GM13976 (cell line): ENCODE measurements at regions not wholly inside any gene's neighbourhood (a gene's known extent, or its start where the extent isn't known, plus 50 kb on each side); places are given as distances from the start of the nearest gene placed in this dataset.

Experiments
- DNase-seq: peaks from one replicate; pipeline ENCODE4 v3.0.0; 2012; ENCODE audit warnings: low spot score
- in situ Hi-C: fragments of 300-500 bp; cut with MboI; formaldehyde crosslinking; loops from one replicate; pipeline ENCODE4 v1.12.0; 2022; ENCODE audit warnings: low sequenced_read_pairs, mixed read lengths, inconsistent platforms; ENCODE audit not compliant: unreplicated experiment
- TF ChIP-seq, protein P1 (sequence below): IDR thresholded peaks from 2 replicates; pipeline ENCODE4 v1.5.1; 2012; ENCODE audit warnings: borderline replicate concordance, mild to moderate bottlenecking; ENCODE audit not compliant: insufficient read depth; ENCODE audit errors: extremely low read depth, missing control alignments, control extremely low read depth

DNA sequence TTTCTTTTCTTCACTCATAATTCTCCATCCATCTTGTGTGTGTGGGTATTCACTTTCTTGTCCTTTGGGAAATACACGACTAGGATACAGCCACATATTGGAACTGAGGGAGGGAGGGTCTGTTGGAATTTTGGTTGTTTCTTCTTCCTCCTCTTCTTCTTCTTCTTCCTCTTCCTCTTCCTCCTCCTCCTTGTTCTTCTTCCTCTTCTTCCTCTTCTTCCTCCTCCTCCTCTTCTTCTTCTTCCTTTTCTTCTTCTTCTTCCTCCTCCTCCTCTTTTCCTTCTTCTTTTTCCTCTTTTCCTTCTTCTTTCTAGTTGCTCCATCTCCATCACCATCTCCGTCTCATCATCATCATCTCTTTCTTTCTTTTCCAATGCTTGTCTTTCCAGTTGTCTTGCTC, 1307.3 kb upstream of the ZEB2 start:
- DNase-seq: no peak
- in situ Hi-C loops: no loop called here
- TF ChIP-seq, protein P1, sequence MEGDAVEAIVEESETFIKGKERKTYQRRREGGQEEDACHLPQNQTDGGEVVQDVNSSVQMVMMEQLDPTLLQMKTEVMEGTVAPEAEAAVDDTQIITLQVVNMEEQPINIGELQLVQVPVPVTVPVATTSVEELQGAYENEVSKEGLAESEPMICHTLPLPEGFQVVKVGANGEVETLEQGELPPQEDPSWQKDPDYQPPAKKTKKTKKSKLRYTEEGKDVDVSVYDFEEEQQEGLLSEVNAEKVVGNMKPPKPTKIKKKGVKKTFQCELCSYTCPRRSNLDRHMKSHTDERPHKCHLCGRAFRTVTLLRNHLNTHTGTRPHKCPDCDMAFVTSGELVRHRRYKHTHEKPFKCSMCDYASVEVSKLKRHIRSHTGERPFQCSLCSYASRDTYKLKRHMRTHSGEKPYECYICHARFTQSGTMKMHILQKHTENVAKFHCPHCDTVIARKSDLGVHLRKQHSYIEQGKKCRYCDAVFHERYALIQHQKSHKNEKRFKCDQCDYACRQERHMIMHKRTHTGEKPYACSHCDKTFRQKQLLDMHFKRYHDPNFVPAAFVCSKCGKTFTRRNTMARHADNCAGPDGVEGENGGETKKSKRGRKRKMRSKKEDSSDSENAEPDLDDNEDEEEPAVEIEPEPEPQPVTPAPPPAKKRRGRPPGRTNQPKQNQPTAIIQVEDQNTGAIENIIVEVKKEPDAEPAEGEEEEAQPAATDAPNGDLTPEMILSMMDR: no peak

DNA sequence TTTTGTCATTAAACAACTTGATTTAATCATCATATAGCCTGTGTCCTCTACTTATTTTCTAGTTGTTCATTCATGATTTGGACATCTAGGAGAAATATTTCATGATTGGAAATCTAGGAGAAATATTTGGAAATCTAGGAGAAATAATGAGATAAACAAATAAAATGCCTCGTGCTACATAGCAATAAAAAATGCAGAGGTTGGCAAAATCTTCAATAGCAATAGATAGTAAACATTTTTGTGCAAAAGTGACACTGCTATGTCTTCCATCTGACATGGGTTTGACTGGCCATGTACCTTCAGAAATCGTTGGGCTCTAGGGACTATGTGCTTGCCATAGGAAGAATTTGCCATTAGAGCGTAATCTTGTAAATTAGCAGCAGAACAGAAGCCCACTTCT, 1304.5 kb upstream of the ZEB2 start:
- in situ Hi-C loops: no loop called here
- no peak for DNase-seq
- TF ChIP-seq, protein P1: no peak

DNA sequence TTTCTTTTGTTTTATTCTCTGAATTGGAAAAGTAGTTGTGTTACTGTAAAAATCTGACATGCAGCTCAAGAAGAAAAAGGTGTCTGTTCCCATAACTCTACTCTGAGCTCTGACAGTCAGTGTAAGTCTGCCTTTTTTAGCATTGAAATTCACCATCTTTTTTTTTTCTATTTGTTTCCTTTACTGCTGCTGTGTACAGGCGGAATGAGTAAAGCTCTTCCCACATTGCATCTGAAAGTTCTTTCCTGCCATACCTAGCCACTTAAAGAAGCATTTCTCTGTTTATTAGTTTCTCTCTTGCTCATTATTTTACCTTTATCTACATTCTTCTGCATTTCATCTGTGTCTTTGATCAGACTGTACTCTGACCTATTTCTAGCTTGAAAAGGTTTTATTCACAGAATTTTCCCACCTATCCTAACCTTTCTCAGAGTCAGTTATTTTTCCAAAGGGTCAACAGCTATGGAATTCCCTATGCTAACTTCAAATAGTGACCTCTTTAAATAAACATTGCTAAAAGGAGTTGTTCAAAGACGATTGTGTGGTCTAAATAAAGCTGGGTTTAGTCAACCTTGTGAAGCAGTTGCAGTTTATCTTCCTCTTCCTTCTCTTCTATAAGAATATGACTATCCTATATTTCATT, 1303.1 kb upstream of the ZEB2 start:
- TF ChIP-seq, protein P1: no peak
- DNase-seq: no peak
- in situ Hi-C loops: no loop called here

DNA sequence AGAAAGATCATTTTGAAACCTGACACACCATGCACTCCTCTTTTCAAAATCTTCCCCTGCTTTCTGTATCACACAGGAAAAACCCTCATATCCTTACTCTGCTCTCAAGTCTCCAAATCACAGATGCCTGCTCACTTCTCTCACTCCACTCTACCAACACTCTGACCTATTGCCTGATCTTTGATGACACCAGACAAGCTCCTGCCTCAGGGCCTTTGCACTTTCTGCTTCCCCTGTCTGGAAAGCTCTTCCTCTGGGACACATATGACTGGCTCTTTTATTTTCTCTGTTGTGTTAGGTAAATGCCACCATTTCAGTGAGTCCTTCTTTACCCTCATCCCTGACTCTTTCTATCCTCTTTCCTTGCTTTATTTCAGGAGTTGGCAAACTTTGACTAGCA, 1300.7 kb upstream of the ZEB2 start:
- TF ChIP-seq, protein P1: no peak
- in situ Hi-C loops: no loop called here
- DNase-seq: no peak

DNA sequence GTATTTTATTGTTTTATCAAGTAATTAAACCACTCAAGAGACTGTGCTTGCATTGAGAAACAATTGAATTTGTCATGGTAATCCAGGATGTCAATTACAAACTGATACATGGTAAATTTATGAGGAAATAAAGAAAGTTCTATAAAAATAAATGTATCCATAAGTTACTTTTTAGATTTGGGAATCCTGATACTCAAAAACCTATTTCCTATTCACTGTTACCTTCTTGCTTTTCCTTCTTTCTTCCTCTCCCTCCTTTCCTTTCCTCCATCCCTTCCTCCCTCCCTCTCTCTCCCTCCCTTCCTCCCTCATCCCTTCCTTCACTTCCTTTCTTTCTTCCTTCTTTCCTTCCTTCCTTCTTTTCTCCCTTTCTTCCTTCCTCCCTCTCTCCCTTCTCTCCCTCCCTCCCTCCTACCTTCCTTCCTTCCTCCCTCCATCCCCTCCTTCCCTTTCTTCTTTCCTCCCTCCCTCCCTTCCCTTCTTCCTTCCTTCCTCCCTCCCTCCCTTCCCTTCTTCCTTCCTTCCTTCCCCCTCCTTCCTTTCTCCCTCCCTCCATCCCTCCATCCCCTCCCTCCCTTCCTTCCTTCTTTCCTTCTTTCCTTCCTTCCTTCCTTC, 1299.1 kb upstream of the ZEB2 start:
- TF ChIP-seq, protein P1: no peak
- in situ Hi-C loops: no loop called here
- DNase-seq: no peak

DNA sequence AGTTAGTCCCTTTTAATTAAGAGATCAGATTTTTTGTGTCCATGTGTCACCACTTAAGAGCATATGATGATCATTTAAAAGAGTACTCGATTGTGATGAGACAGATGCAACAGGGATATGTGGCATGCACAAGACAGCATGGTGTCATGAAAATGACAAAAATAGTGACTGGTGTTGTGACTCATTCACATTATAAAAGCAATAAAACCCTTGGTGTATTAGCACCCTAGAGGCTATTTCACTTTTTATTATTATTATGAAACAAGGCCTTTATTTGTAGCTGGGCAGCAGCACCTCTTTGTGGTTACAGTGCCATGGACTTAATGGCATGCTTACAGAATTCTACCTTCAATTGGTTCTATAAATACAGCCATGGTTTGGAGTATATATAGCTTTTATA, 1296.0 kb upstream of the ZEB2 start:
- TF ChIP-seq, protein P1: no peak
- in situ Hi-C loops: no loop called here
- DNase-seq: no peak
